NCI-H1694 (cell line): ENCODE measurements at regions not wholly inside any gene's neighbourhood (a gene's known extent, or its start where the extent isn't known, plus 50 kb on each side); places are given as distances from the start of the nearest gene placed in this dataset.

Experiments used
- DNase-seq: peaks from one replicate; lab custom pipeline; 2025; lab: John Stamatoyannopoulos, UW

GRCh38 chr16:48892893-48893292 lies 282.9 kb upstream of the N4BP1 start:
- no peak for DNase-seq

GRCh38 chr16:48887646-48888210 lies 277.7 kb upstream of the N4BP1 start:
- DNase-seq: no peak

- DNase-seq: no peak
Observed at GRCh38 chr16:48885471-48885870, 275.5 kb upstream of the N4BP1 start.

GRCh38 chr16:48881272-48881671 lies 271.3 kb upstream of the N4BP1 start:
- DNase-seq: no peak

GRCh38 chr16:48879223-48880122 lies 269.5 kb upstream of the N4BP1 start:
- DNase-seq: no peak

- DNase-seq: no peak
Observed at GRCh38 chr16:48877946-48878345, 268.0 kb upstream of the N4BP1 start.

- no peak for DNase-seq
Observed at GRCh38 chr16:48870141-48870540, 260.2 kb upstream of the N4BP1 start.

- no peak for DNase-seq
Observed at GRCh38 chr16:48865520-48865919, 255.5 kb upstream of the N4BP1 start.

- DNase-seq: no peak
Observed at GRCh38 chr16:48864055-48864454, 254.1 kb upstream of the N4BP1 start.

- DNase-seq: no peak
Observed at GRCh38 chr16:48862087-48862532, 252.1 kb upstream of the N4BP1 start.

GRCh38 chr16:48860341-48860740 lies 250.4 kb upstream of the N4BP1 start:
- no peak for DNase-seq

GRCh38 chr16:48852951-48853350 lies 243.0 kb upstream of the N4BP1 start:
- no peak for DNase-seq

GRCh38 chr16:48852458-48852857 lies 242.5 kb upstream of the N4BP1 start:
- DNase-seq: no peak

GRCh38 chr16:48850097-48850770 lies 240.3 kb upstream of the N4BP1 start:
- no peak for DNase-seq

- no peak for DNase-seq
Observed at GRCh38 chr16:48846277-48846676, 236.3 kb upstream of the N4BP1 start.

GRCh38 chr16:48845261-48845660 lies 235.3 kb upstream of the N4BP1 start:
- DNase-seq: no peak

- DNase-seq: no peak
Observed at GRCh38 chr16:48838349-48838748, 228.4 kb upstream of the N4BP1 start.

GRCh38 chr16:48836636-48837035 lies 226.7 kb upstream of the N4BP1 start:
- DNase-seq: no peak

- no peak for DNase-seq
Observed at GRCh38 chr16:48836067-48836466, 226.1 kb upstream of the N4BP1 start.

- DNase-seq: no peak
Observed at GRCh38 chr16:48834576-48834975, 224.6 kb upstream of the N4BP1 start.

- DNase-seq: no peak
Observed at GRCh38 chr16:48833461-48833860, 223.5 kb upstream of the N4BP1 start.

- DNase-seq: peak; percentile 44
Observed at GRCh38 chr16:48831076-48831722, 221.2 kb upstream of the N4BP1 start.
